ENCODE measurements at regions not wholly inside any gene's neighbourhood (a gene's known extent, or its start where the extent isn't known, plus 50 kb on each side); places are given as distances from the start of the nearest gene placed in this dataset.

DNA sequence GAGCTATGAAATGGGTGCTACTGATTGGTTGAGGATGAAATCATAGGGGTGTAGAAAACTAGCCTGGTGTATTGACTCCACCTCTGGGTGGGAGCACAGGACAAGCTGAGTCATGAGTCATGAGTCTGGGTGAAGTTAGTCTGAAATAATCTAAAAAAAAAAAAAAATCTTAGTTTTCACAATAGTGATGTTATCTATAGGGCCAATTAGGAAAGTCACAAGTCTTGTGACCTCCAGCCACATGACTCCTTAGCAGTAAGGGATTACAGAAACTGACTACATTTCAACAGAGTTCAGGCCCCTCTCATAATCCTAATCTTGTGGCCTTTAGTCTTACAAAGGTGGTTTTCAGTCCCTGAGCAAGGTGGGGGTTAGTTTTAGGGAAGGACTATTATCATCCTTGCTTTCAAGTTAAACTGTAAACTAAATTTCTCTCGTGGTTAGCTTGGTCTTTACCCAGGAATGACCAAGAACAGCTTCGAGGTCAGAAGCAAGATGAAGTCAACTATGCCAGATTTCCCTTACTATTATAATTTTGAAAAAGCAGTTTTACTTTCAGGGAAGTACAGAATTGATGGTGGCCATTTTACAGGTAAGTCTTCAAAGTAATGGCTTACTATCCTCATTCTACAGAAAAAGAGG, 338.0 kb upstream of the GYPC start:
- TF ChIP-seq, protein P1, sequence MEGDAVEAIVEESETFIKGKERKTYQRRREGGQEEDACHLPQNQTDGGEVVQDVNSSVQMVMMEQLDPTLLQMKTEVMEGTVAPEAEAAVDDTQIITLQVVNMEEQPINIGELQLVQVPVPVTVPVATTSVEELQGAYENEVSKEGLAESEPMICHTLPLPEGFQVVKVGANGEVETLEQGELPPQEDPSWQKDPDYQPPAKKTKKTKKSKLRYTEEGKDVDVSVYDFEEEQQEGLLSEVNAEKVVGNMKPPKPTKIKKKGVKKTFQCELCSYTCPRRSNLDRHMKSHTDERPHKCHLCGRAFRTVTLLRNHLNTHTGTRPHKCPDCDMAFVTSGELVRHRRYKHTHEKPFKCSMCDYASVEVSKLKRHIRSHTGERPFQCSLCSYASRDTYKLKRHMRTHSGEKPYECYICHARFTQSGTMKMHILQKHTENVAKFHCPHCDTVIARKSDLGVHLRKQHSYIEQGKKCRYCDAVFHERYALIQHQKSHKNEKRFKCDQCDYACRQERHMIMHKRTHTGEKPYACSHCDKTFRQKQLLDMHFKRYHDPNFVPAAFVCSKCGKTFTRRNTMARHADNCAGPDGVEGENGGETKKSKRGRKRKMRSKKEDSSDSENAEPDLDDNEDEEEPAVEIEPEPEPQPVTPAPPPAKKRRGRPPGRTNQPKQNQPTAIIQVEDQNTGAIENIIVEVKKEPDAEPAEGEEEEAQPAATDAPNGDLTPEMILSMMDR (IDR thresholded peaks at IDR 0.05) = no peak
- TF ChIP-seq POLR2A (IDR thresholded peaks at IDR 0.05) = no peak
